NCI-H1105 (cell line): ENCODE measurements at regions not wholly inside any gene's neighbourhood (a gene's known extent, or its start where the extent isn't known, plus 50 kb on each side); places are given as distances from the start of the nearest gene placed in this dataset.

Source experiments
- DNase-seq: peaks from one replicate; lab custom pipeline; 2025; lab: John Stamatoyannopoulos, UW

DNA sequence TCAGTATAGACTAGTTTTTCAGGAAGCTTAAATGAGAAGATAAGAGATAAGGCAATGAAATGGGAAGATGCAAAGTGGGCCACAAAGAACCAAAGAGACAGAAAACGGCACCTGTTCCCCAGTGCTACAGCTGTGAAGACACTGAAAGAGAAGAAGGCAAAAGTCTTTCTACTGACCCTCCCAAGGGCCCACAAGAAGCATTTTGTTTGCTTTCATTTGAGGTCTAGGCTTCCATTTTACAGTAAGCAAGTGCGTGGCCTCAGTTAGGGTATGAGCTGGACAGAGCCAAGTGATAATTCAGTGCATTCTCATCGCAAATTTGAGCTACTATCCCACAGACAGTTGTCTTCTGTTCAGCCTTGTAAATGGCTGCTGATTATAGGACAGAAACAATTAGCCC, 53.4 kb upstream of the STK17B start:
- DNase-seq: no peak

DNA sequence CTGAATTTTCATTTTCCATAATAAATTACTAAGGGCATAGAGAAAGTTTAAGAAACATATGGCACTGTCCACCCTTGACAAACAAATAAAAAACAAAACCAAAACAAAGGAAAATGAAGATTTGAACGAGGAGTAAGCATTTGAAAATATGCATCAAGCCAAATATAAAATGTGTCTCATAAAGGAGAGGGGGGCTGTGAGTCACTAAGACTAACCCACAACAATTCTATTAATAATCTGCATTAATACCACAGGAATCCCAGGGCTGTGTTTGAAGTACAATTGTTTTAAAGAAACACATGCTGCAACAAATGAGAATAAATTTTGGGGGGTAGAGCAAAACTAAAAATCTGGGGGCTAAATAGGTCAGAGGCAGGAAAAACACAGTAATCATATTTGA, 53.8 kb upstream of the STK17B start:
- no peak for DNase-seq

DNA sequence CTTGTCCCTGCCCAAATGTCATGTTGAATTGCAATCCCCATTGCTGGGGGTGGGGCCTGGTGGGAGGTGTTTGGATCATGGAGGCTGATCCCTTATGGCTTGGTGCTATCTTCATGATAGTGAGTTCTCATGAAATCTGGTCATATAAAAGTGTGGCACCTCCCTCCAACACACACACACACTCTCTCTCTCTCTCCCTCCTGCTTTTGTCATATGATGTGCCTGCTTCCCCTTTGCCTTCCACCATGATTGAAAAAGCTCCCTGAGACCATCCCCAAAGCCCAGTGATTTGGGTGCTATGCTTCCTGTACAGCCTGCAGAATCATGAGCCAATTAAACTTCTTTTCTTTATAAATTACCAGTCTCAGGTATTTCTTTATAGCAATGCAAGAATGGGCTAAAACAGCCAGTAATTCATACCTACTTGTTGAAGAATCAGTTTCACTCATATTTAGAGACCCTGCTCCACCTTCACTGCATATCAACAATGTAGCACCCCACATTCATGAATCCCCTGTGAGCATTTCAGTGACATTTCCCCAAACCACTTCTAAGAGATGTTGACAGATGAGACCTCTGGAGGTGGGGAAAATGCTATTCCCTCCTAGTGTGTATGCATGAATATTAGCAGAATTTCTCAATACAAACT, 54.8 kb upstream of the STK17B start:
- no peak for DNase-seq

DNA sequence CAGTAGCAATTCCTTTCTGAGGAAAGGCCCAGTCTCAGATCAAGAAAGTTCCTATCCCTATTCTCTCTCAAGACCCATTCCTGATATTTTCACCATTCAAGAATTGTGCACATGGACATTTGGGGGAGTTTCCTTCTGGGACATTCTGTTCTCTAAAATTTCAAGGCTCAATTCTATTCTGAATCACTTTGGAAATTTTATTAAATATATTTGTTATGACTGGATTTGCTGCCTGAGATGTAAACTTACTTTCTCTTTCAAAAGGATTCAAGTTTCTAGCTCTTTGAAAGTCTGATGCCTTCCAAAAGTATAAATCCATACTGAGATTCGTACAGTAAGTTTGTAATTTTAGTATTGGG, 55.3 kb upstream of the STK17B start:
- no peak for DNase-seq

DNA sequence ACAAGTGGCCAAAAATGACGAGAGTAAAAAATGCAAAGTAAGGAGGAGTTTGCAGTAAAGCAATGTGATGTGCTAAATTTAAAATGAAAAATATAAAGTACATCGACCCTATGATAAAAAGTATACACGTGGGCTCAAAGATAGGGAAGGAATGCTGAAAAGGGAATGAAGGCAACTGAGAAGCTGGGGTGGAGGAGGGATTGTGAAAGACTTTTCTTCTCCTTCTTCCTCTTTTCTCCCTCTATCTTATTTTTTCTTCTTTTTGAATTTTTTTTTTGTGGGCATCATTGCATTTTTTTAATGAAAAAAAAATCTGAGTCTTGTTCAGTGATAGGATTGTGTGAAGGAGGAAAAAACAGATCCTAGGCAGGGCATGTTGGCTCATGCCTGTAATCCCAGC, 57.6 kb upstream of the STK17B start:
- no peak for DNase-seq

DNA sequence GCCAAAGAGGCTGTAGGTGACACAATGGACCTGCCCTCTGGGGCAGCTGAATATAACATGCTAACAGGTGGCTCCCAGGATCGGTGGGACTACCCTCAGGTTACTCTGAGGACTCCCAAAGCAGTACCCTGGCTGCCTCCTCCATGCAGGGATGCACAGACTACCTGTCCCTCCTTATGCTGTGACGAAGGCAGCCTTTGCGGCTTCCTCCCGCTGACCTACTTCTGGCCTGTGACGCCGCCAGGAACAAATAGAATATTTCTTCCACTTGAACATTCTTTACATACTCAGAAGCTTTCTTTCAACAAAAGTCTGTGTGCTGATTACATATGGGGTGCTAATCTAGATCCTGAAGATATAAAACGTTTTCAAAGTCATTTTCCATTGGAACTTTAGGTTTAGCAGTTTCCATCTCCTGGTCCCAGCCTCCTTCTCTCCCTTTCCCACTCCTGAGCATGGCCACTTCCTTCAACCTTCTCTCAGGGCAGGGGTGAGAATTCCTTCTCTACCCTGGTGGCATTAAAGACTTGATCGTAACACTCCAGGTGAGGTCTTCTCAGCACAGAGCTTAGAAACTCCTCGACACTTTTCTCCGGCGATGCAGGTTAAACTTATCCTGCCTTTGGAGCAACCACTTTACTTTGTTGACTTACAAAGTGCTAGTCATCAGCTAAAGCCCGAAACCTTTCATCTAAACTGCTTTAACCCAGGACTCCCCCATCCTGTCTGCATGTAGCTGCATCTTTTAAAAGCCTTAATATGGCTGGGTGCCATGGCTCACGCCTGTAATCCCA, 58.9 kb upstream of the STK17B start:
- no peak for DNase-seq

DNA sequence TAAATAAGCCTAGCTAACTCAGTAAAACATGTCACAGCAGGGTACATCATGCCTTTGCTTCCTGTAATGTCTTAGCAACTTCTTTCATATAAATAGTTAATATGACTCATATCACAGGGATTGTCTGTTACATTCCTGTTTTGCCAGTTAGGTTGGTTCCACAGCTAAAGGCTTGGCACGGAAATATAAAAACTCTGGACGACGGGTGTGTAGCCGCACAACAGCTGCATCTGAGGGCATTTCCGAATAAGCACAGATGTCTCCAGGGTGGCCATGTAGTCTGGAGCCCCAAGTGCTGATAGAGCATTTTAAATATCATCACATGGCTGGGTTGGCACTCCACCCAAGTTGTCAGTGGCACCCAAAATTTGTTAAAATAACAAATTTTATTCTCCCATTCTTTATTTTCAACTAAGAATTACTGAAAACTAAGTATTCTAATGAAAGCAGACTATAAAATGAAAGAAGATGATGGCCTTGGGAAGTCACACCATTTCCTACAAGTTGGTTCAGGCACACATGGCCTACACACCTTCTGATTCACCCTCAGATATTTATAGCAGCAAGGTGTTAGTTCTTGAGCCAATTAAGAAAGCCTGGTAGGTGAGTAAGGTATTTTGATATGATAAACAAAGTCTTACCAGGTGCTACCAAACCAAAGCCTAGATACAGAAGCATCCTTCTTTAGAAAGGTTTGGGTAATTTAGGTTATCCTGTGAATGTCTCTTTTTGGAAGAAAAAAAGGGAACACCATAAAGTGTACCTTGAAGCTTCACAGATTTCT, 61.8 kb upstream of the STK17B start:
- no peak for DNase-seq

DNA sequence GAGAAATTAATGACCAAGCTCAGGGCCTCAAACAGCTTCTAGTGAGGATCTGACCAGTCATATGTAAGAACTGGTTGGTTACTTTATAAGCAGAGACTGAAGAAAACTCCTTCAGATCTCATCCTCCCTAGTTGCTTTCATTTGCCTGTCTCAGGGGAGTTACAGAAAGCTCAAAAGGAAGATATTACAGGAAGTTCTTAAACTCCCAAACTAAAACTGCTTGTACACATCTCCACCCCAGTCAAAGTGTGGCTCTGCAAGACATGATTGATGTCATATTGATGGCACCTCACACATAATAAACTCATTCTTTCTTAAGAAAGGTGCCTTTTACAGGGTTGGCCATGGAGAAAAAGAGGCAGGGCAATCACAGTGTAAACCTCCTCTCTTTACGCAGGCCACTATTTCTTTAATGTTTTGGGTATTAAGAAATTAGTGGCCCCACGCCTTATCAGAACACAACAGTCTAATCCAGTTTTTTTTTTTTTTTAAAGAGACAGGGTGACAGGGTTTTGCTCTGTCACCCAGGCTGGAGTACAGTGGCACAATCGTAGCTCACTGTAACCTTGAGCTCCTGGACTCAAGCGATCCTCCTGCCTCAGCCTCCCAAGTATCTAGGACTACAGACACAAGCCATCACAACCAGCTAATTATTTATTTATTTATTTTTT, 62.6 kb upstream of the STK17B start:
- no peak for DNase-seq

DNA sequence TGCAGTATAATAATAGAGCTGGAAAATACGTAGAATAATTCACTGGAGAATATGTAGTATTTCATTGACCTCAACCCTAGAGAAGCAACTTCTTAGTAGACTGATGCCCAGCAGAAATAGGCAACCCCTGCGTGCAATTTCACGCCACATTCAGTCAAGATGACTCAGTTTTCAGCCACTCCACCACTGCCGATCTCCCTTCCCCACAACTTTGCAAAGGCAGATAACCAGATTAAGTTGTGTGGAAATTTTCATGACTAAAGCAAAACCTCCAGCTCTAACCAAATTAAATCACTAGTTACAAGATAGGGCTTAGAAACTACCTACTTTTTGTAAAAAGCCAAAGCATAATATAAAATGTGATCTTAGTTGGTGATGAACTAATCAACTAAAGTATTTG, 63.3 kb upstream of the STK17B start:
- no peak for DNase-seq

DNA sequence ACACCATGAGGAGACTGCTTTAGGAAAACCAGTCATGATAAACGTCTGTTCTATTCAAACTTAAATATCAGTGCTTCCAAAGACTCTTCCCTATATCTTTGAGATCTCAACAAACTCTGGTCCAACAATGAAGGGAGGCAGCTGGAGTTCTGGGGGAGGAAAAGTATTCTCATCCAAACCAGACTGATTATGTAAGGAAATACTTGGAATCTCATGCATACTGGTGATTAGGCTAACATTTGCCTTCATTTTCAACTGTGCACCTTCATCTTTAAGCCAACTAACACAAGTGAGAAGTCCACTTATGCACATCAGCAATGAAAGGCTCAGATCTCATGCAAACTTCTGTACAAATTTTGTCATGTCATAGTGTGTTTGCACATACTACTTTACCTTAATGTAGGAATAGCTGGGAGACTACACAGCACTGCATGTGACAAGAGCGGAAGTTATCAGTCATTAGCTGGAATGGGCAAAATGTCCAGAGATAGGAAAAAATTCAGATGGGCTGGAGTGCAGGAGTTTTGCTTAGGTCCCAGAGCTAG, 67.5 kb upstream of the STK17B start:
- DNase-seq: no peak

DNA sequence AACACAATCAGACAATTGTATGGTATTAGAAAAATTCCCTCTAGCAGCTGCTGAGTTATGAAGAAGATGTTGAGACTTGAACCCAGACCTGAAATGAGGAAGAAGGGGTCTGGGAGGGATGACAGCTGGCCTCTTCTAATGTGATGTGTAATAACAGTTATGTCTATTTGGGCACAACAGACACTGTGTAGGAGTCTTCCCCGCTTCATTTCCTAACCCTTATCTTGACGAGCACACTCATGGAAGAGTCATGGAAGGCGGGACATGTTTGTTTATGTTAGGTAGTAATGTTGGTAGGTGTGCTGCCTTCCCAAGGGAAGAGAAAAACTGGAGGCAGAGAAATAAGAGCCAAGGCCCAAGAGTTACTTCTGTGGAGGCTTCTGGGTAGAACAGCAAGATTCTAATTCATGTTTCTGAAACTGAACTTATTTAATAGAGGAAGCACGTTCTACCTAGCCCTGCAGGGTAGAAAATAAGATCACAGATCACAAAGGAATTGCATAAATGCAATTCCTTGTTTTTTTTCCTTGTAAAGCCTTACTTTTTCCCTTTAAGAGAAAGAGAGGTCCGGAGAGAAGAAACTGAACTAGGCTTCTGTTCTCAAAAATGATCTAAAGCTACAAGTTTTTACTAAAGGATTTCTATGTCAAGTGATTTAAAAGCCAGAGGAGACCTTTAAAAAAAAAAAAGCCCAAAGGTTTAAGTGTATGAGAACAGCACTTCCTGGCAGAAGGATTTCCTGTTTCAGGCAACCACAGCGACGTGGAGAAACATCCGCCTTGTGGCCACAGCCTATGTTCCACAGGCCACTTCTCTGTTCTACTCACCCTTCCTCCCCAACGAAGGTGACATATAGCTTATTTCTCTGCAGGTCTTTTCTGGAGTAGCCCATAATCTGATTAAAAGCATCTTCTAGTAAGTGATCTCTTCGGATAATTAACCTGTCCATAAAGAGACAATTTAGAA, 68.5 kb upstream of the STK17B start:
- DNase-seq: no peak

DNA sequence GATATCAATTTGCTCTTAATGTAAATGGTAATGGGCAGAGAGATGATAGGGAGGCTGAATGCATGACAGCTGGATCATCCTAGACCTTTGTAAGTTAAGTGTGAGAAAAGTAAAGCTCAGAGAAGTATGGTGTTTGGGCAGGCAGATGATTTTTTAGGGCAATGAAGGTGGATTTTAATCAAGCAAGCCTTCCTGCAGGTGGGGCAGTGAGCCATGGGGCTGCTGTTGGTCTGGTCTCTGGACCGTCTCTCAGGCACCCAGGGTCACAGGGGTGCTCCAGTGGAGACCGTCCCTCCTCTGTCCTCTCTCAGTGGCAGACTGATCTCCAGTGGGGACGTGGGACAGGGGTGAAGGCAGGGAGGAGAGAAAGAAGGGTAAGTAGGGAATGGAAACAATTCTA, 69.8 kb upstream of the STK17B start:
- DNase-seq: no peak

DNA sequence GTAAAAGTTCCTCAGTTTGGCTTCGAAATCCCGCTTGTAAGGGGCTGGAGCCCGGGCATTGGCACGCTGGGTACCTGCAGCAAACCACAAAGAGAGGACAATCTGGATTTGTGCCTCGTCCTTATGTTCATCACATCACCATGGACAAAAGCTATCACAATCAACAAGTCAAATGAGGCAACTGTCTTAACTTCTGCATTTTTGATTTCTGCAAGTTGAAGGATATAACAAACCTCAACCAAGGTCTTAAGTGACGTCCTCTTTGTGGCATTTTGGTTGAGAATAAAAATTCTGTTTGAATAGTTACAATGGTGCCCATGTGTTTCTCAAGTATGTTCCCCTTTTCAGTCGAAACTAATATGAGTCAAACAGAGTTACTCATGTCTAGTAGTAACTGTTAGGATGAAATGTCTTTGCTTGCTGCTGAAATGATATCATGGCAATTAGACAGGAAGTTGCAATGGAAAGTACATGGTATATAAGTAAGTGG, 70.8 kb upstream of the STK17B start:
- no peak for DNase-seq

DNA sequence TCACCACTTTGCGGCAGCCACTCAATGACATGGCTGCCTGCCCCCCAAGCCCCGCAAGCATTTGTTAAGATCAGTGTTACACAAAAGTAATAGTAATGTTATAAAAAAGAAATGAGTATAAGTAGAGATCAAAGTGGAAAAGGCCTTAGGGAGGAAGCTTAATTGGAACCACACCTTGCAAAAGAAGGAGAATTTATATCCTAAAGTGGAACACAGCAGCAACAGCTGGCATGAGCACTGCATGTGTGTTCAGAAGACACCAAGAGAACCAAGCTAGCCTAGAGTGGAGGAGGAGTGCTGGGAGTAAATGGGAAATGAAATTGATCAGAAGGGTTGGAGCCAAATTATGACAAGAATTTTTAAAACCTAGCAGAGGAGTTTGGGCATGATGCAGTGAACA, 73.1 kb upstream of the STK17B start:
- DNase-seq: no peak

DNA sequence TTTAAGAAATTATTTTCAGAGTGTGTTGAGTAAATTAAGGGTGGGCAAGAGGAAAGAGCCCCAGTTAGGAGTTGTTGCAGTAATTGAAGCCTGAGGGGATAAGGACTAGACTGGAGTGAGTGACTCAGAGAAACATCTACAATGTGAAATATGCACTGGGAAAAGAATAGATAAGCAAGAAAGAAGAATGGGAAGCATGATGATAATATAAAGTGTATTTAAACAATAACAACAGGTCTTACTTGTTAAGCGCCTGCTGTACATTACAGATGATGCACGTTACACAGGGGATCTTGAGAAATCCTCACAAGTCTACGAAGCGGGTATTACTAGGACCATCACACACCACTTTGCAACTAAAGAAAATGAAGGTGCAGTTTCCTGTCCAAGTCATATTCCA, 73.6 kb upstream of the STK17B start:
- DNase-seq: no peak

DNA sequence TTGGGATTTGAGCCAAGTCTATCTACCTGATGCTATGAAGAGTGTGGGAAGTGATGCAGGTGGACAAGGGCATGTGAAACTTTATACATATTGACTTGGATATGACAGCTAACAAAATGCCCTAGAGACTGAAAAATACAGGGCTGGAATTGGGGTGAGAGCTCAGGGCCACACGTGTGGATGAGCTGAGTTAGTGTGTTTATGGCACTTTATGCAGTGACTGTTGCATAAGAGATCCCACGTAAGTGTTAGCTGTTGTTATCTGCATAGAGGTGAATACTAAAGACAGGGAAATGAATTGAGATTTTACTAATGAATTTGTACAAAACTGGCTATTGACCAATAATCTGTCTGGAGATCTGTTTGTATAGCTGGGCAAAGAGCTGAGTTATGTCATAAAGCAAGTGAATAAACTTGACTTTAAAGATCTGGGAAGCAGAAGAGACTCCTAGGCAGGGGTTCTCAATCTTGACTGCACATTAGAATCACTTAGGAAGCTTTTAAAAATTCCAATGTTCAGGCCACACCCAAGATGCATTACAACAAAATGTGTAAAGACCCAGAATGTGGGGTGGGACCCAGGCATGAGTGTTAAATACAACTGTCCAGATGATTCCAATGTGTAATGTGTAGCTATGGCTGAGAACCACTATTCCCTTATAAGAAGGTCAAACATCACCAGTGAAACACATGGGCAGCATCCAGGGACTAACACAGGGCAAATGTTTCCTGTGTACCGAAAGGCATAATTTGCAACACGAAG, 74.2 kb upstream of the STK17B start:
- no peak for DNase-seq

DNA sequence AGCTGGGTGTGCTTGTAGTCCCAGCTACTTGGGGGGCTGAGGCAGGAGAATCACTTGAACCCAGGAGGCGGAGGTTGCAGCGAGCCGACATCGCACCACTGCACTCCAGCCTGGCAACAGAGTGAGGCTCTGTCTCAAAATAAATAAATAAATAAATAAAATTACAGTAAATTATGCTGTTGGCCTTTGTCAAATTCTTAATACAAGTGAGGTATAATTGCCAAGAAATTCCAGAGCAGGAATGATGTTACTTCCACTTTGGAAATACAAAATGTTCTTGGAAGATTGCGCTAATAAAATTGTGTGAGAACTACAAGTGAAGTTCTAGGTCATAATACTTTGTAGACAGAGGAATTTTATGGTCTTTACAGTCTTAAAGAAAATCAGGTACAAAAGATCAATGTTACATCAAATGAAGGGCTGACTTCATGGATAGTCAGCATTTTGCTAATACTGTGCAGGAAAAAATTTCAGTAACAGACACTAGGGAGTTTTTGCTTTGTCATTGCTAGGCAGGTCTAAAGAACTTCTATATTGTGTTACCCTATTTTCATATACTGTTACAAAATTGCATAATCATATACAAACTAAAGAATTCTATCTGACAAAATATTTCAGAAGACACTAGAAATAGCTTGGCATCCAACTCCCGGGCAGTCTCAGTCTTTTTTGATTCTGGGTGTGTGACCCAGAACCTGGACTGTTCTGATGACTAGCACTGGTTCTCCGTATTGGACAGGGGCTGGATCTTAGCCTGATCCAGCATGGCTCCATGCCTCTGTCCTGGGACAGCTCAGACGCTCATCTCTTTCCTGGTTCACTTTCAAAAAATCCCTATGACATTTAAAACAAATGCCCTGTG, 76.0 kb upstream of the STK17B start:
- DNase-seq: no peak

DNA sequence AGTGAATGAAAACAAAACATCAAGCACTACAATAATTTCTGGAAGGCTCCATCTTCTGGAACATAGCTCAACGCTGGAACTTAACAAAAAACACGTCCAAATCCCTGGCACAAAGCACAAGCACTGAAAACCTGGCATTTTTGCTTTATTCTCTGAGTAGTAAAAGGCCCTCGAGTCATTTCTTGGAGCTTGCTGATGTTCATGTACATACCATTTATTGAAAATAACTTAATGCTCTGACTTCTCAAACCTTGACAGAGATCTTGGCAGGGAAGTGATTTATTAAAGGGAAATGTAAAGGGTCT, 76.5 kb upstream of the STK17B start:
- no peak for DNase-seq

DNA sequence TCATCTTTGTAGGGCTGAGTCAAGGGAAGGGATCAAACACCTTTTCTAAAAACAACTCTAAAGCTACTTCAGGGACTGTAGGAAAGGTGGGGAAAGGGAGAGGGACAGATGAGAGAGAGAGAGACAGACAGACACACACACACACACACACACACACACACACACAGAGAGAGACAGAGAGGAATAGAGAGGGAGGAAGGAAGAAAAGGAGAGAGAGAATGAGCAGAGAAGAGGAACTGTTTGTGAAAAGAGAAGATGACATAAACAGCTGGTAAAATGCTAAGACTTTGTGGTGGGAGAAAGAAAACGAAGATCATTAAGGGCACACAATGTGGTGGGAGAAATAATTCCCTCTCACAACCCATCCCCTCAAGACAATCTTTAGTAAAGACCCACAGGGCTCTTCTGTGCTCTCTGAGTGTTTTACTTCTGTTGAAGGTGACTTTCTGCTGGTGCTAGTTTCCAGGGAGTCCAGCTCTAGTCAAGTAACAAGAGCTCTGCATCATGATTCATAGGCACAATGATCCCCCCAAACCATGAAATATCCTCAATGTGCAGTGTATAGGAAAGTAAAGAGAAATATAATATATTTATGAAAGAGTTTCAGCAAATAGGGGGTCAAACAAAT, 77.2 kb upstream of the STK17B start:
- DNase-seq: no peak
